ENCODE measurements at regions not wholly inside any gene's neighbourhood (a gene's known extent, or its start where the extent isn't known, plus 50 kb on each side); places are given as distances from the start of the nearest gene placed in this dataset.

GRCh38 chr2:145654746-145655145 lies 1134.8 kb upstream of the ZEB2 start:
- H2AFZ ChIP-seq (ENCODE audit: low read length), result no peak overlapping the region
- no peaks in the 10 kb centered on the region for H3K36me3 ChIP-seq (ENCODE audit: control insufficient read depth, insufficient read depth, low read length)
- no peaks in the 10 kb centered on the region for H3K79me2 ChIP-seq (ENCODE audit: control insufficient read depth, insufficient read depth, low read length)
- H3K27ac ChIP-seq (ENCODE audit: insufficient read depth, low read length), result no peak overlapping the region
- H4K20me1 ChIP-seq (ENCODE audit: control insufficient read depth, extremely low read depth, insufficient read depth, low read length), result no peaks in the 10 kb centered on the region
- H3K4me1 ChIP-seq (ENCODE audit: control insufficient read depth, extremely low read depth, insufficient read depth, low read length), result peaks cover 3% of the 10 kb centered on the region
- no peak overlapping the region for H3K9ac ChIP-seq (ENCODE audit: insufficient read depth, low read length)
- no peaks in the 10 kb centered on the region for H3K27me3 ChIP-seq (ENCODE audit: control insufficient read depth, insufficient read depth, low read length)
- H3K4me3 ChIP-seq (replicated peaks in 1 of 4; ENCODE audit: control extremely low read depth in 1 of 4, insufficient read depth in 1 of 4, low read depth in 3 of 4, low read length in 4 of 4), result no peak overlapping the region
- DNase-seq (ENCODE audit: low read depth in 2 of 2), result peak in 1 of 2 donors; percentile 72
- H3K4me2 ChIP-seq (ENCODE audit: extremely low read depth, insufficient read depth, low read length), result no peak overlapping the region
- no peaks in the 10 kb centered on the region for H3K9me3 ChIP-seq (ENCODE audit: control insufficient read depth, insufficient read depth, low read depth, low read length)
- no peak for TF ChIP-seq EZH2 (IDR thresholded peaks at IDR 0.05; ENCODE audit: low read length, missing control alignments)
- TF ChIP-seq CTCF (conservative IDR thresholded peaks at IDR 0.05 in 1 of 2, IDR thresholded peaks at IDR 0.05 in 1 of 2; ENCODE audit: low read depth in 1 of 2, low read length in 2 of 2), result no peak

- no peak for DNase-seq (ENCODE audit: low read depth in 2 of 2)
- Histone ChIP-seq H3K9me3 (ENCODE audit: control insufficient read depth, insufficient read depth, low read depth, low read length) (no peaks in the 10 kb centered on the region), H3K9ac (ENCODE audit: insufficient read depth, low read length) (no peak overlapping the region), H3K36me3 (ENCODE audit: control insufficient read depth, insufficient read depth, low read length) (no peaks in the 10 kb centered on the region), H3K4me3 (replicated peaks in 1 of 4; ENCODE audit: control extremely low read depth in 1 of 4, insufficient read depth in 1 of 4, low read depth in 3 of 4, low read length in 4 of 4) (no peak overlapping the region), H4K20me1 (ENCODE audit: control insufficient read depth, extremely low read depth, insufficient read depth, low read length) (no peaks in the 10 kb centered on the region), H3K4me1 (ENCODE audit: control insufficient read depth, extremely low read depth, insufficient read depth, low read length) (peaks cover 3% of the 10 kb centered on the region), H3K4me2 (ENCODE audit: extremely low read depth, insufficient read depth, low read length) (no peak overlapping the region), H3K79me2 (ENCODE audit: control insufficient read depth, insufficient read depth, low read length) (no peaks in the 10 kb centered on the region), H2AFZ (ENCODE audit: low read length) (no peak overlapping the region), H3K27me3 (ENCODE audit: control insufficient read depth, insufficient read depth, low read length) (no peaks in the 10 kb centered on the region), H3K27ac (ENCODE audit: insufficient read depth, low read length) (no peak overlapping the region)
- TF ChIP-seq CTCF (conservative IDR thresholded peaks at IDR 0.05 in 1 of 2, IDR thresholded peaks at IDR 0.05 in 1 of 2; ENCODE audit: low read depth in 1 of 2, low read length in 2 of 2) (no peak), EZH2 (IDR thresholded peaks at IDR 0.05; ENCODE audit: low read length, missing control alignments) (no peak)
Observed at GRCh38 chr2:145654156-145654555, 1134.2 kb upstream of the ZEB2 start.

DNA sequence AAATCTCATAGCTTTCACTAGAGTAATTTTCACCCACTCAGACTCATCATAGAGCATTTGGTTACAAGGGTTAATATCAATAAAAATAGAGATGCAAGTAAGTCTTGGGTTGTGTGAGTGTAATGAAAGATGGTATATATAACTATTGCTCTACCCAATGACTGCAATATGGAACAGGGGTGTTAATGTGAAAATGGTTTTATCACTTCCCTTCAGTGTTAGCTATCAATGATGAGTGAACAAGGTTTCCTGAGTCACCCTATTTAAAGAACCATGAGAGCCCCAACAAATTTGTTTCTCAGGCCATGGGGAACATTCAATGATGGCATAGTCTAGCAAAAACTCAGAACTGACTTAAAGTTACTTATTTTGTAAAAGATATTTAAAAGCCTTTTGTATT lies 1133.6 kb upstream of the ZEB2 start:
- Histone ChIP-seq H3K36me3 (ENCODE audit: control insufficient read depth, insufficient read depth, low read length) (no peaks in the 10 kb centered on the region), H3K79me2 (ENCODE audit: control insufficient read depth, insufficient read depth, low read length) (no peaks in the 10 kb centered on the region), H3K9me3 (ENCODE audit: control insufficient read depth, insufficient read depth, low read depth, low read length) (no peaks in the 10 kb centered on the region), H3K4me1 (ENCODE audit: control insufficient read depth, extremely low read depth, insufficient read depth, low read length) (peaks cover 3% of the 10 kb centered on the region), H3K4me3 (replicated peaks in 1 of 4; ENCODE audit: control extremely low read depth in 1 of 4, insufficient read depth in 1 of 4, low read depth in 3 of 4, low read length in 4 of 4) (no peak overlapping the region), H2AFZ (ENCODE audit: low read length) (no peak overlapping the region), H4K20me1 (ENCODE audit: control insufficient read depth, extremely low read depth, insufficient read depth, low read length) (no peaks in the 10 kb centered on the region), H3K27ac (ENCODE audit: insufficient read depth, low read length) (peak overlapping the region; percentile 9), H3K4me2 (ENCODE audit: extremely low read depth, insufficient read depth, low read length) (no peak overlapping the region), H3K9ac (ENCODE audit: insufficient read depth, low read length) (no peak overlapping the region), H3K27me3 (ENCODE audit: control insufficient read depth, insufficient read depth, low read length) (no peaks in the 10 kb centered on the region)
- TF ChIP-seq CTCF (conservative IDR thresholded peaks at IDR 0.05 in 1 of 2, IDR thresholded peaks at IDR 0.05 in 1 of 2; ENCODE audit: low read depth in 1 of 2, low read length in 2 of 2) (no peak), EZH2 (IDR thresholded peaks at IDR 0.05; ENCODE audit: low read length, missing control alignments) (no peak)
- peak in 1 of 2 donors; percentile 12 for DNase-seq (ENCODE audit: low read depth in 2 of 2)

Data from fibroblast of lung (primary cell).